Glomerular endothelial cell (primary cell): ENCODE measurements at regions not wholly inside any gene's neighbourhood (a gene's known extent, or its start where the extent isn't known, plus 50 kb on each side); places are given as distances from the start of the nearest gene placed in this dataset.
"Not testable (repeated sequence)": the region's sequence is repeated elsewhere in the genome, so short reads cannot be mapped to it uniquely, and the experiment has no call there.

Source experiments
- DNase-seq: peaks from one replicate; pipeline ENCODE4 v3.0.0-alpha.2; 2011; ENCODE audit warnings: low read depth, low spot score; ENCODE audit errors: extremely low read depth

GRCh38 chr10:36880898-36881297, 244.5 kb upstream of the ANKRD30A start:
- DNase-seq = no peak

- DNase-seq = no peak
These were observed 252.6 kb upstream of the ANKRD30A start for GRCh38 chr10:36872702-36873393.

- DNase-seq = no peak
These were observed 284.6 kb upstream of the ANKRD30A start for GRCh38 chr10:36840788-36841187.

- DNase-seq = no peak
These were observed 288.0 kb upstream of the ANKRD30A start for GRCh38 chr10:36837416-36837815.

GRCh38 chr10:36819781-36820180, 305.6 kb upstream of the ANKRD30A start:
- no peak for DNase-seq

GRCh38 chr10:36817898-36818297, 307.5 kb upstream of the ANKRD30A start:
- no peak for DNase-seq

- DNase-seq = no peak
These were observed 316.6 kb upstream of the ANKRD30A start for GRCh38 chr10:36808625-36809362.

- no peak for DNase-seq
These were observed 322.2 kb upstream of the ANKRD30A start for GRCh38 chr10:36803229-36803628.

GRCh38 chr10:36802490-36803153, 322.8 kb upstream of the ANKRD30A start:
- no peak for DNase-seq

- no peak for DNase-seq
These were observed 323.7 kb upstream of the ANKRD30A start for GRCh38 chr10:36801660-36802059.

- no peak for DNase-seq
These were observed 330.4 kb upstream of the ANKRD30A start for GRCh38 chr10:36794981-36795380.

- no peak for DNase-seq
These were observed 335.4 kb upstream of the ANKRD30A start for GRCh38 chr10:36789974-36790373.

GRCh38 chr10:36788152-36788551, 337.2 kb upstream of the ANKRD30A start:
- no peak for DNase-seq

- DNase-seq = no peak
These were observed 342.0 kb upstream of the ANKRD30A start for GRCh38 chr10:36783400-36783799.

- no peak for DNase-seq
These were observed 343.8 kb upstream of the ANKRD30A start for GRCh38 chr10:36781570-36781969.

GRCh38 chr10:36780158-36780557, 345.2 kb upstream of the ANKRD30A start:
- DNase-seq = no peak

- DNase-seq = peak; percentile 55
These were observed 346.1 kb upstream of the ANKRD30A start for GRCh38 chr10:36779238-36779846.

- no peak for DNase-seq
These were observed 346.7 kb upstream of the ANKRD30A start for GRCh38 chr10:36778651-36779050.

- DNase-seq = no peak
These were observed 351.7 kb upstream of the ANKRD30A start for GRCh38 chr10:36773652-36774051.

GRCh38 chr10:36771725-36772124, 353.7 kb upstream of the ANKRD30A start:
- DNase-seq = no peak

- DNase-seq = not testable (repeated sequence)
These were observed 355.7 kb upstream of the ANKRD30A start for GRCh38 chr10:36769741-36770140.
